ENCODE measurements at regions not wholly inside any gene's neighbourhood (a gene's known extent, or its start where the extent isn't known, plus 50 kb on each side); places are given as distances from the start of the nearest gene placed in this dataset.

GRCh38 chr4:129905256-129905655 lies 809.3 kb downstream of the C4orf33 start:
- Histone ChIP-seq H3K4me2 (ENCODE audit: insufficient read depth, low read length) (no peak overlapping the region), H3K9me3 (ENCODE audit: low read depth, low read length) (peaks cover 1% of the 10 kb centered on the region), H3K27ac (ENCODE audit: low read depth, low read length) (no peak overlapping the region), H3K36me3 (ENCODE audit: insufficient read depth, low read length) (no peaks in the 10 kb centered on the region), H3K27me3 (ENCODE audit: insufficient read depth, low read length) (no peaks in the 10 kb centered on the region), H3K79me2 (ENCODE audit: insufficient read depth, low read length) (no peaks in the 10 kb centered on the region), H3K4me1 (ENCODE audit: insufficient read depth, low read length) (no peaks in the 10 kb centered on the region), H2AFZ (ENCODE audit: low read length) (no peak overlapping the region), H4K20me1 (ENCODE audit: insufficient read depth, low read length) (no peaks in the 10 kb centered on the region), H3K4me3 (ENCODE audit: insufficient read depth, low read length) (no peak overlapping the region)
- TF ChIP-seq, protein P1, sequence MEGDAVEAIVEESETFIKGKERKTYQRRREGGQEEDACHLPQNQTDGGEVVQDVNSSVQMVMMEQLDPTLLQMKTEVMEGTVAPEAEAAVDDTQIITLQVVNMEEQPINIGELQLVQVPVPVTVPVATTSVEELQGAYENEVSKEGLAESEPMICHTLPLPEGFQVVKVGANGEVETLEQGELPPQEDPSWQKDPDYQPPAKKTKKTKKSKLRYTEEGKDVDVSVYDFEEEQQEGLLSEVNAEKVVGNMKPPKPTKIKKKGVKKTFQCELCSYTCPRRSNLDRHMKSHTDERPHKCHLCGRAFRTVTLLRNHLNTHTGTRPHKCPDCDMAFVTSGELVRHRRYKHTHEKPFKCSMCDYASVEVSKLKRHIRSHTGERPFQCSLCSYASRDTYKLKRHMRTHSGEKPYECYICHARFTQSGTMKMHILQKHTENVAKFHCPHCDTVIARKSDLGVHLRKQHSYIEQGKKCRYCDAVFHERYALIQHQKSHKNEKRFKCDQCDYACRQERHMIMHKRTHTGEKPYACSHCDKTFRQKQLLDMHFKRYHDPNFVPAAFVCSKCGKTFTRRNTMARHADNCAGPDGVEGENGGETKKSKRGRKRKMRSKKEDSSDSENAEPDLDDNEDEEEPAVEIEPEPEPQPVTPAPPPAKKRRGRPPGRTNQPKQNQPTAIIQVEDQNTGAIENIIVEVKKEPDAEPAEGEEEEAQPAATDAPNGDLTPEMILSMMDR (IDR thresholded peaks at IDR 0.05; ENCODE audit: extremely low read depth, low read depth, low read length), result no peak
- no peak for DNase-seq (ENCODE audit: insufficient read length, low spot score, missing footprints)

GRCh38 chr4:129908117-129908516 lies 812.2 kb downstream of the C4orf33 start:
- no peak for DNase-seq (ENCODE audit: insufficient read length, low spot score, missing footprints)
- no peak overlapping the region for H3K27ac ChIP-seq (ENCODE audit: low read depth, low read length)
- no peaks in the 10 kb centered on the region for H3K4me1 ChIP-seq (ENCODE audit: insufficient read depth, low read length)
- H3K27me3 ChIP-seq (ENCODE audit: insufficient read depth, low read length), result no peaks in the 10 kb centered on the region
- H3K4me2 ChIP-seq (ENCODE audit: insufficient read depth, low read length), result no peak overlapping the region
- H3K9me3 ChIP-seq (ENCODE audit: low read depth, low read length), result no peaks in the 10 kb centered on the region
- H3K79me2 ChIP-seq (ENCODE audit: insufficient read depth, low read length), result no peaks in the 10 kb centered on the region
- H3K4me3 ChIP-seq (ENCODE audit: insufficient read depth, low read length), result no peak overlapping the region
- H4K20me1 ChIP-seq (ENCODE audit: insufficient read depth, low read length), result no peaks in the 10 kb centered on the region
- no peaks in the 10 kb centered on the region for H3K36me3 ChIP-seq (ENCODE audit: insufficient read depth, low read length)
- TF ChIP-seq, protein P1 (IDR thresholded peaks at IDR 0.05; ENCODE audit: extremely low read depth, low read depth, low read length), result no peak
- H2AFZ ChIP-seq (ENCODE audit: low read length), result no peak overlapping the region

DNA sequence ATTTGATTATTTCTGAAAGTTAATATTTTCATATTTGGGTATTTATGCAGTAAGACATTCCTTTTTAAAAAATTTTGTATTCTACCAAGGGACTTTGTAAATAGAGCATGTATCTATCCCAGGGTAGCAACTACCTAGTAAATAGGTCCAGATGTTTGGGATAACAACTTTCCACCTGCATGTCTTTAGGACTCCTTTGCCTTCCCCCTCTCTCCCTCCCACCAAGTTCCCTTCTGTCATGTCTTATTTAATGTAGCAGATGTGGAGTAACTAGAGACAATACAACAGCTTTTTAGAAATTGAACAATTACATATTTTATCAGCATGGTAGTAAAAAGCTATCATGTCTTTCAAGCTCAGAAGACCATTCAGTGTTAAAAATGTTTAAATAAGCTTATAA lies 821.0 kb downstream of the C4orf33 start:
- Histone ChIP-seq H4K20me1 (ENCODE audit: insufficient read depth, low read length) (no peaks in the 10 kb centered on the region), H3K79me2 (ENCODE audit: insufficient read depth, low read length) (no peaks in the 10 kb centered on the region), H2AFZ (ENCODE audit: low read length) (no peak overlapping the region), H3K27ac (ENCODE audit: low read depth, low read length) (no peak overlapping the region), H3K9me3 (ENCODE audit: low read depth, low read length) (peaks cover 5% of the 10 kb centered on the region), H3K4me3 (ENCODE audit: insufficient read depth, low read length) (no peak overlapping the region), H3K36me3 (ENCODE audit: insufficient read depth, low read length) (no peaks in the 10 kb centered on the region), H3K4me1 (ENCODE audit: insufficient read depth, low read length) (no peaks in the 10 kb centered on the region), H3K27me3 (ENCODE audit: insufficient read depth, low read length) (no peaks in the 10 kb centered on the region), H3K4me2 (ENCODE audit: insufficient read depth, low read length) (no peak overlapping the region)
- DNase-seq (ENCODE audit: insufficient read length, low spot score, missing footprints), result no peak
- TF ChIP-seq, protein P1 (IDR thresholded peaks at IDR 0.05; ENCODE audit: extremely low read depth, low read depth, low read length), result no peak

DNA sequence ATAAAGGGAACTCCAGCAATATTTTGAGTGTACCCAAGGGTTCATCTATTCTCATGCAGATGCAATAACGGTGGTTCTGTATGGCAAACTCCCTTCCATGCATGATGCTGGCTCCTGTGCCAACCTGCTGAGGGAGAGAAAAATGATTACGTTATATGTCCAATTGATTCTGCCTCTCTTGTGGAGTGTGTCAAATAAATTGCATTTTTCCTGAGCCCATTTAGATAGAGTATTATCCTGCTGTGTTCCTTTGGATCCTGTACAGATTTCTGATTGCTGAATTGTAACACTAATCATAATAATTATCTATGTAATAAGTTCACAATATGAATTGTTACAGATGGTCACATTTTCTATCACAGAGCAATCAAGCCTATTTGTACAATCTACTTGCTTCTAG lies 821.7 kb downstream of the C4orf33 start:
- H3K79me2 ChIP-seq (ENCODE audit: insufficient read depth, low read length), result no peaks in the 10 kb centered on the region
- no peaks in the 10 kb centered on the region for H3K4me1 ChIP-seq (ENCODE audit: insufficient read depth, low read length)
- TF ChIP-seq, protein P1 (IDR thresholded peaks at IDR 0.05; ENCODE audit: extremely low read depth, low read depth, low read length), result no peak
- H3K4me2 ChIP-seq (ENCODE audit: insufficient read depth, low read length), result no peak overlapping the region
- H3K27ac ChIP-seq (ENCODE audit: low read depth, low read length), result no peak overlapping the region
- H3K27me3 ChIP-seq (ENCODE audit: insufficient read depth, low read length), result no peaks in the 10 kb centered on the region
- H3K36me3 ChIP-seq (ENCODE audit: insufficient read depth, low read length), result no peaks in the 10 kb centered on the region
- H3K9me3 ChIP-seq (ENCODE audit: low read depth, low read length), result peaks cover 5% of the 10 kb centered on the region
- no peaks in the 10 kb centered on the region for H4K20me1 ChIP-seq (ENCODE audit: insufficient read depth, low read length)
- no peak for DNase-seq (ENCODE audit: insufficient read length, low spot score, missing footprints)
- H3K4me3 ChIP-seq (ENCODE audit: insufficient read depth, low read length), result no peak overlapping the region
- H2AFZ ChIP-seq (ENCODE audit: low read length), result no peak overlapping the region
